T-helper 1 cell treated with Interleukin-12 subunit alpha and Interleukin-12 subunit beta and Interleukin-4 antibody, amounts not matched to agents 30 ng/mL and 1 ng/mL, for 36 hours (primary cell): ENCODE measurements at regions not wholly inside any gene's neighbourhood (a gene's known extent, or its start where the extent isn't known, plus 50 kb on each side); places are given as distances from the start of the nearest gene placed in this dataset.

Experiments
- intact Hi-C: fragments of 100-400 bp; cut with micrococcal nuclease; formaldehyde crosslinking; loops from one replicate; pipeline ENCODE4 v1.15.1; 2024

GRCh38 chr16:79768276-79768970 lies 167.9 kb upstream of the MAF start:
- intact Hi-C loops, result loop anchor here (10.0 kb wide), 1 partner anchor 694 kb away; no protein-coding TSS in a partner anchor

GRCh38 chr16:79767421-79768275 lies 167.1 kb upstream of the MAF start:
- intact Hi-C loops, result loop anchor here (10.0 kb wide), 1 partner anchor 693 kb away; no protein-coding TSS in a partner anchor

- intact Hi-C loops, result loop anchor here (10.0 kb wide), 1 partner anchor 691 kb away; no protein-coding TSS in a partner anchor
These were observed 165.4 kb upstream of the MAF start for GRCh38 chr16:79765901-79766394.

DNA sequence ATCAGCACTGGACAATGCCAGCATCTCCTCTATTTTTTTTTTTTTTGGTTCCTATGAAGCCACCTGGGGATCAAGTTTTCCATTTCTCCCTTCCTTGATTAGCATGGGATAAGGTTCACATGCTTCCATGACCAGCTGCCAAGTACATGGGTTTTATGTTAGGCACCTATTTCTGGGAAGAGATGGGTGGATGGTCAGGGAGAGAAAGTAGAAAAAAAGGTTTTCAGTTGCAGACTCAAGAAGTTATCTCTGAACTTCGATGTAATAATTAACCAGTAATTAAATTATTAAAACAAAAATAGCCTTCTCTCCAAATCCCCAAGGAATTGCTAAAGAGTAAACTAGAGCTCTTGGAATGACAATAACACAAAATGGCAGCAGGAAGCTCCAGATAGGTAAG lies 164.9 kb upstream of the MAF start:
- intact Hi-C loops, result loop anchor here (10.0 kb wide), 1 partner anchor 691 kb away; no protein-coding TSS in a partner anchor

GRCh38 chr16:79764415-79765110 lies 164.0 kb upstream of the MAF start:
- intact Hi-C loops, result loop anchor here (10.0 kb wide), 1 partner anchor 690 kb away; no protein-coding TSS in a partner anchor

GRCh38 chr16:79762217-79762616 lies 161.7 kb upstream of the MAF start:
- intact Hi-C loops, result loop anchor here (10.0 kb wide), 1 partner anchor 687 kb away; no protein-coding TSS in a partner anchor

GRCh38 chr16:79758615-79759346 lies 158.2 kb upstream of the MAF start:
- intact Hi-C loops, result no loop called here

DNA sequence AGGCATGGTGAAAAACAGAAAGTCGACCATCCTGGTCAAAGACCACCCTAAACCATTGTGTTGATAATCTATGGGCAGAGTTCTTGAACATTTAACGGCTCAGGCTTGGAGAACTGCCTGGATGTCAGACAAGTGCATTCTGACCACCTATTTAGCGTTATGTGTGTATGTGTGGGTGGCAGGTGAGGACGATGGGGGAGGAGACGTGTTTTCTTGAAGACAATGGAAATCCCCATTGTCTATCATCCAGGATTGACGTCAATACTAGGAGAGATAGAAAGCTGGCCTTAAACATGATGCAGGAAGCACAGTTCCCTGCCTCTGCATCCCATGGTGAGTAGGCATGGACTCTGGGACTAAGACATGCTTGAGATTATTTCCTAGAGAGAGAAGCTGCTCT lies 157.4 kb upstream of the MAF start:
- intact Hi-C loops, result no loop called here

DNA sequence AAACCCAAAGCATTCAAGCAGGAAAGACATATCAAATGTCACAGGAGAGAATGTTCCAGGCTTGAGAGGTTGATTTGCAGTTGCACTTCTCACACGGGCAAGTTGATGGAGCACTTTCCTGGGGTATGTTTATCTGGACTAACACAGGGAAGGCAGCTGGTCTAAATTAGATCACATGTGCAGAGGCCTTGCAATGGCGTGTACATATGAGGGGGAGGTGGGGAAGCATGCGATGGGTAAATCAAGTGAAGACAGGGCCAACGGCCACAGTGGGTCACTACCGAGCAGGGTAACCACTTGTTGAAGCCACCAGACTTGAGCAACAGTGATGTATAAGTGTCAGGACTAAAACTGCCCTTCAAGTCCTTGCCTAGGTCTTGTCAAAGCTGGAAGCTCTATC lies 156.6 kb upstream of the MAF start:
- intact Hi-C loops, result no loop called here

GRCh38 chr16:79756571-79756970 lies 156.0 kb upstream of the MAF start:
- intact Hi-C loops, result no loop called here

GRCh38 chr16:79754501-79754900 lies 154.0 kb upstream of the MAF start:
- intact Hi-C loops, result no loop called here

GRCh38 chr16:79754081-79754480 lies 153.5 kb upstream of the MAF start:
- intact Hi-C loops, result no loop called here

GRCh38 chr16:79753286-79753685 lies 152.7 kb upstream of the MAF start:
- intact Hi-C loops, result no loop called here

DNA sequence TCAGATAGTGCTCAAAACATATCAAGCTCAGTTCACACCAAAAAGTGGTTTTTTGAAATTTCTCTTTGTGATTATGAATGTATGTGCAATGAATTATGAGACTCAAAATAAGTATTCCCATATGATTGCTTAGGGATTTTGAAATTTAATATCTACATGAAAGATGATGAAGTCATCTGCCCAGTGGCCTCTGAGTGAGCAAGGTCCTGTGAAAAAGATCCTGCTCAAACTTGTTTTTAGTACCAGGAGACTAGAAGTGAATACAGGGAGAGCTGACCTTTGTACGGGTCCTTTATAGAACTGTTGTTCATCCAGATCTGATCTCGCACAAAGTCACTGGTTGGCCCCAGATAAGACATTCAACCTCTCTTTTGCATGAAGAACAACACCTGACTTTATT lies 151.9 kb upstream of the MAF start:
- intact Hi-C loops, result no loop called here

DNA sequence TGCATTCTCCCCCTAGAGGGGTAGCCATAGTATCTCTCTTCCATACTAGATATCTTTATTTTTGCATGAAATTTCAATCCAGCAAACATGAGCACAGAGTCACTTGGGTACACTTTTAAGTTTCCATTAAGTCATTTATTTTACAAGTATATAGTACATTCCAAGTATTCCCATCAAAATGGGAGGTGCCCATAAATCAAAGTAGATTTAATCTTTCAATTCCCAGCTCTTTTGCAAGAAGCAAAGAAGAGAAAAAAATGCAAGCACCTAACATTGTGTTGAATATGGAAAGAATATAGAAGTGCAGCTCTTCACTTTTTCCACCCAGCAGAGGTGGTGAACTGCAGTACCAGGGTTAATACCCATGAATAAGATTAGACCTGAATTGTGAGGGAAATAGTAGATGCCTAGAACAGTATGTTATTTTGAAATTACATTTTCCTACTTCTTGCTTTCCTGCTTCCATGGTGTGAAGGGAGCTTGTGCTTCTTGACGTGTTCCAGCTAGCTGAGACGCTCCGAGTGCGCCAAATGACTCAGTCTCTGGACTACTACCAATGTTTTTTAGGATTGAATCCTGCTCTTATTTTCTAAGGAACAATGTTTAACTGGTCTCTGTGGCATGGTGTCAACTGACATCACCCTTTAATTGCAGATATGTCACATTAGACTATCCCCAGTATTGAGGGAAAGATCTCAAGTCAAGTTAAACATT lies 151.1 kb upstream of the MAF start:
- intact Hi-C loops, result no loop called here

GRCh38 chr16:79750311-79750710 lies 149.8 kb upstream of the MAF start:
- intact Hi-C loops, result no loop called here

DNA sequence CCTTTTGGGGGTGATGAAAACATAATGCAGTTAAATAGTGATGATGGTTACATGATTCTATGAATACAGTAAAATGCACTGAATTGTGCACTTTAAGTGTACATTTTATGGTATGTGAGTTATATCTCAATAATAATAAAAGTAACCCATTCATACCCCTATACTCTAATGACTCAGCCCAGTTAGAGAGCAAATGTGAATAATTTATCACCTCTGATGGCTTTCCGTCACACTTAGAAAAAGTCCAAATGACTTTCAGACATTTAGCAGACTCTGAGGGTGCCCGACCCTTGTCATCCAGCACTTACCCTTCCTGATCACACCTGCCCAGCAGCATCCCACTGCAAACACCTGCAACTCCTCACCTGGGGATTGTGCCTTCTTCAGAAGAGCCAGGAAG lies 148.1 kb upstream of the MAF start:
- intact Hi-C loops, result no loop called here

- intact Hi-C loops, result no loop called here
These were observed 147.2 kb upstream of the MAF start for GRCh38 chr16:79747688-79748087.

GRCh38 chr16:79740252-79740651 lies 139.7 kb upstream of the MAF start:
- intact Hi-C loops, result no loop called here

GRCh38 chr16:79735271-79735670 lies 134.7 kb upstream of the MAF start:
- intact Hi-C loops, result no loop called here
